B cell (primary cell): ENCODE measurements at regions not wholly inside any gene's neighbourhood (a gene's known extent, or its start where the extent isn't known, plus 50 kb on each side); places are given as distances from the start of the nearest gene placed in this dataset.

ENCODE experiments used
- ATAC-seq: fragments of 200-7000 bp; cut with Tn5 transposase; one replicate; pipeline ENCODE4 v1.10.0; 2021; ENCODE audit warnings: low read depth, mild to moderate bottlenecking, moderate number of reproducible peaks, moderate library complexity
- CTCF ChIA-PET: fragments of 350-600 bp; sonication (Branson Sonifier 250); formaldehyde crosslinking; loops from one replicate; lab custom pipeline; 2021; ENCODE audit warnings: antibody characterized with exemption, inconsistent platforms; lab: Charles Lee
- POLR2A ChIA-PET: fragments of 350-600 bp; sonication (Branson Sonifier 250); formaldehyde crosslinking; loops from one replicate; lab custom pipeline; 2021; ENCODE audit warnings: antibody characterized with exemption; lab: Charles Lee
- DNase-seq: peaks from one replicate; pipeline ENCODE4 v3.0.0; 2013
- H2AFZ ChIP-seq: 2 replicates; pipeline ENCODE4 v1.6.1; 2012; ENCODE audit warnings: mild to moderate bottlenecking, low read depth, low read length; ENCODE audit not compliant: insufficient read depth, poor library complexity, severe bottlenecking
- H3K27ac ChIP-seq, 2 donors: 1 replicate in 1 of 2; 2 replicates in 1 of 2; pipeline ENCODE4 v1.5.1; 2012 to 2013; ENCODE audit warnings: low read length in 2 of 2, mild to moderate bottlenecking in 2 of 2, moderate library complexity in 1 of 2
- H3K27me3 ChIP-seq, 4 experiments: fragments of 200-600 bp in 1 of 4; sonication (generic) in 1 of 4; replicated peaks in 1 of 4; 1 replicate in 2 of 4; 2 replicates in 2 of 4; pipeline versions ENCODE4 v1.6.1 to v1.7.0; 2013 to 2016; ENCODE audit warnings: low read length in 3 of 4, mild to moderate bottlenecking in 2 of 4, mixed read lengths in 1 of 4, moderate library complexity in 1 of 4; ENCODE audit not compliant: insufficient read depth in 4 of 4, control insufficient read depth in 3 of 4; ENCODE audit errors: control extremely low read depth in 1 of 4
- H3K36me3 ChIP-seq, 2 experiments: replicated peaks in 1 of 2; 1 replicate in 1 of 2; 2 replicates in 1 of 2; pipeline versions ENCODE4 v1.6.1 to v1.7.1; 2013; ENCODE audit warnings: low read length in 1 of 2; ENCODE audit not compliant: insufficient read depth in 2 of 2, control insufficient read depth in 1 of 2; ENCODE audit errors: control extremely low read depth in 1 of 2, extremely low read depth in 1 of 2
- H3K4me1 ChIP-seq, 2 donors: fragments of 200-600 bp in 1 of 2; sonication (generic) in 1 of 2; 1 replicate in 1 of 2; 2 replicates in 1 of 2; pipeline versions ENCODE4 v1.5.1 to v1.6.1; 2013 to 2017; ENCODE audit warnings: low read length in 2 of 2; ENCODE audit not compliant: control insufficient read depth in 2 of 2, insufficient read depth in 2 of 2
- H3K4me2 ChIP-seq: replicated peaks from 2 replicates; pipeline ENCODE3; 2012; ENCODE audit warnings: mild to moderate bottlenecking, low read depth, low read length; ENCODE audit not compliant: poor library complexity, severe bottlenecking
- H3K4me3 ChIP-seq, 5 experiments: fragments of 200-600 bp in 1 of 5; sonication (generic) in 1 of 5; 1 replicate in 3 of 5; 2 replicates in 2 of 5; pipeline versions ENCODE4 v1.5.1 to v1.7.0; 2011 to 2016; ENCODE audit warnings: low read length in 4 of 5, mild to moderate bottlenecking in 4 of 5, low read depth in 2 of 5, control low read depth in 1 of 5, moderate library complexity in 1 of 5; ENCODE audit not compliant: insufficient read depth in 1 of 5; ENCODE audit errors: control extremely low read depth in 1 of 5, extremely low read depth in 1 of 5
- H3K79me2 ChIP-seq: fragments of 200-600 bp; sonication (generic); one replicate; pipeline ENCODE4 v1.6.0; 2016; ENCODE audit warnings: low read length; ENCODE audit not compliant: control insufficient read depth, insufficient read depth
- H3K9ac ChIP-seq: fragments of 200-600 bp; sonication (generic); 2 replicates; pipeline ENCODE4 v1.6.1; 2017; ENCODE audit warnings: mild to moderate bottlenecking, low read length, moderate library complexity
- H3K9me3 ChIP-seq, 3 donors: one replicate each; pipeline versions ENCODE4 v1.6.1 to v1.7.1; 2013; ENCODE audit warnings: low read length in 2 of 3; ENCODE audit not compliant: control insufficient read depth in 2 of 3, insufficient read depth in 1 of 3; ENCODE audit errors: control extremely low read depth in 1 of 3
- H4K20me1 ChIP-seq: 2 replicates; pipeline ENCODE4 v1.6.0; 2012; ENCODE audit warnings: mild to moderate bottlenecking, low read length; ENCODE audit not compliant: insufficient read depth, control insufficient read depth, poor library complexity, severe bottlenecking
- H3K27ac Mint-ChIP-seq: one replicate; pipeline ENCODE4 v1.8.0; 2021; ENCODE audit warnings: mixed read lengths
- H3K27me3 Mint-ChIP-seq: one replicate; pipeline ENCODE4 v1.8.0; 2021; ENCODE audit warnings: mixed read lengths
- H3K4me1 Mint-ChIP-seq: one replicate; pipeline ENCODE4 v1.8.0; 2021; ENCODE audit warnings: mixed read lengths
- H3K4me3 Mint-ChIP-seq: one replicate; pipeline ENCODE4 v1.8.0; 2021; ENCODE audit warnings: mixed read lengths
- H3K9me3 Mint-ChIP-seq: one replicate; pipeline ENCODE4 v1.8.0; 2022; ENCODE audit warnings: mixed read lengths; ENCODE audit not compliant: insufficient read depth
- CTCF ChIP-seq: fragments of 200-600 bp; IDR thresholded peaks from one replicate; pipeline ENCODE4 v1.8.0; 2022; ENCODE audit warnings: antibody characterized with exemption, mild to moderate bottlenecking
- EZH2 ChIP-seq: IDR thresholded peaks from 2 replicates; pipeline ENCODE4 v1.6.1; 2012; ENCODE audit warnings: borderline replicate concordance, low read depth, mild to moderate bottlenecking, moderate library complexity, low read length; ENCODE audit not compliant: insufficient read depth, poor library complexity, severe bottlenecking
- WGBS: methylation state at CpG from one replicate; pipeline ENCODE4 v1.1.5; 2013; ENCODE audit warnings: missing lambda C conversion rate; ENCODE audit not compliant: insufficient coverage; 5-methylcytosine and 5-hydroxymethylcytosine counted together
- intact Hi-C: fragments of 100-400 bp; cut with micrococcal nuclease; formaldehyde crosslinking; loops from one replicate; pipeline ENCODE4 v1.10.0; 2022

GRCh38 chr1:10861822-10862221 lies 65.4 kb upstream of the CASZ1 start:
- no peak overlapping the region for H3K4me2 ChIP-seq
- no peaks in the 10 kb centered on the region for H4K20me1 ChIP-seq
- H3K36me3 ChIP-seq: no peaks in the 10 kb centered on the region
- H3K27me3 ChIP-seq: peaks cover 0 to 13% (median 5%) of the 10 kb centered on the region in 4 experiments
- DNase-seq (no peak), ATAC-seq (no peak)
- CTCF ChIA-PET: interaction anchor here (1.5 kb wide), 1 partner anchor 356 kb away, joined by 3 read pairs; no protein-coding TSS in a partner anchor
- no peaks in the 10 kb centered on the region for H3K9me3 ChIP-seq
- no peak overlapping the region for H3K27ac ChIP-seq
- H3K79me2 ChIP-seq: no peaks in the 10 kb centered on the region
- WGBS: 96% methylated on average over 5 of the region's 5 CpGs
- intact Hi-C loops: no loop called here
- H2AFZ ChIP-seq: no peak overlapping the region
- H3K4me1 Mint-ChIP-seq: peaks cover 8% of the 10 kb centered on the region
- no peak overlapping the region for H3K4me3 ChIP-seq
- peaks cover 6% of the 10 kb centered on the region in 2 donors for H3K4me1 ChIP-seq
- H3K4me3 Mint-ChIP-seq: no peak overlapping the region
- POLR2A ChIA-PET: no interaction called here
- no peaks in the 10 kb centered on the region for H3K9me3 Mint-ChIP-seq
- no peak for TF ChIP-seq EZH2
- TF ChIP-seq CTCF: no peak
- H3K9ac ChIP-seq: no peak overlapping the region
- peaks cover 40% of the 10 kb centered on the region for H3K27me3 Mint-ChIP-seq
- H3K27ac Mint-ChIP-seq: no peak overlapping the region

- Histone ChIP-seq H3K36me3 (no peaks in the 10 kb centered on the region), H3K9ac (no peak overlapping the region), H3K27ac (no peak overlapping the region), H3K27me3 (peaks cover 0 to 20% (median 8%) of the 10 kb centered on the region in 4 experiments), H3K4me1 (peaks cover 11 to 13% of the 10 kb centered on the region in 2 donors), H3K4me2 (no peak overlapping the region), H2AFZ (no peak overlapping the region), H3K79me2 (no peaks in the 10 kb centered on the region), H3K4me3 (no peak overlapping the region), H4K20me1 (no peaks in the 10 kb centered on the region), H3K9me3 (no peaks in the 10 kb centered on the region)
- Mint-ChIP-seq H3K9me3 (no peaks in the 10 kb centered on the region), H3K27ac (no peak overlapping the region), H3K4me1 (peaks cover 15% of the 10 kb centered on the region), H3K4me3 (no peak overlapping the region), H3K27me3 (peaks cover 43% of the 10 kb centered on the region)
- ATAC-seq: no peak
- intact Hi-C loops: no loop called here
- WGBS: 75% methylated on average over 8 of the region's 18 CpGs
- ChIA-PET POLR2A (no interaction called here), CTCF (no interaction called here)
- no peak for DNase-seq
- TF ChIP-seq CTCF: no peak
- no peak for TF ChIP-seq EZH2
These were observed 66.4 kb upstream of the CASZ1 start for GRCh38 chr1:10862743-10863335.
